ENCODE measurements at regions not wholly inside any gene's neighbourhood (a gene's known extent, or its start where the extent isn't known, plus 50 kb on each side); places are given as distances from the start of the nearest gene placed in this dataset.

DNA sequence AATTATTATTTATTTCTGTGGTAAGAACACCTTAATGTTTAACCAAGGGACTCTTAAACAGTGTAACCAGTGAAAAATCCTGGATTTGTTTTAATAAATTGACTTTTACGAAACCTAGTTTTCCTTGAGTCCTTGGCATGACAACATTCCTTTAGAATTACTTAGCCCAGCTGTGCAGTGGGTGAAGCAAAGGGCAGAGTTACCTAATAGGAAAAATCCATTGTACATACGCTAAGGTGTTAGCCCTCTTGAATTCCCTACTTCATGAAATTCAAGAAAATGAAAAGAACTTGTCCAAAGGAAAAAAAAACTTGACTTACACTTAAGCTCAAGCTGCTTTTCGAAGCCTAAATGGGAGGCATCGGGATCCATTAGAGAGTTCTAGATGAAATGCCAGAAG lies 852.0 kb upstream of the ADAMTS5 start:
- no peaks in the 10 kb centered on the region for H3K79me2 ChIP-seq (ENCODE audit: control insufficient read depth, insufficient read depth, low read length, unreplicated experiment)

DNA sequence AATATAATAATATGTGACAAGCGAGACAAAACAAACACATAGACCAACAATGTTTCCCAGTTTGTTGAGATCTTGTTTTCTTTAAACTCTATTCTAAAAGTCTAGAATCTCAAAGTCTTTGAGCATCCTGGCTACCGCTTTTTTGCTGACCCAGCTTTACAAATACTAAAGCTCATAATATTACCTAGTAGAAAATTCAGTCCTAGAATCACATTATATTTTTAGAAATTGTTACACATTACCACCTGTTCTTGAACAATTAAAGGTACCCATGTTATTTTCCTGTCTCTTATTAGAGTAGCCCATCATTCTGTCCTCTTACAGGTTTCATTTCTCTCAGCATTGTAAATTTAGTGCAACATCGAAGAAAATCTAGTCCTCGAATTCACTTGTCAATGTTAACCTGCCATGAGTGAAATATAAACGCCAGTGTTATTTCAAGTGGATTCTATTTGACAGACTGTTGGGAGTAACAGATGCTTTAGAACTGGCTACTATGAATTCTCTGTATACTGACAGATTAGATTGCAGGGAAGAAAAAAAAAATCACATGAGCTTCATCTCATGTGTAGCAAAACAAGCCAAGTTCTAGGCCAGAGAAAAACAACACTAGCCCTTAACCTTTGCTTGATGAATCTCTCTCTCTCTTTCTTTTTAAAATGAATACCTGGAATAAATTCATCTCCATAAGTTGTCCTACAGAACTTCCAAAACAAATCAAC lies 851.2 kb upstream of the ADAMTS5 start:
- H3K4me1 ChIP-seq (ENCODE audit: control insufficient read depth, insufficient read depth, low read length, unreplicated experiment), result no peaks in the 10 kb centered on the region
- no peak overlapping the region for H2AFZ ChIP-seq (ENCODE audit: low read length, unreplicated experiment)
- no peak overlapping the region for H3K27ac ChIP-seq (ENCODE audit: low read depth, low read length)
- H3K4me3 ChIP-seq (ENCODE audit: low read depth, low read length), result no peak overlapping the region
- no peaks in the 10 kb centered on the region for H3K79me2 ChIP-seq (ENCODE audit: control insufficient read depth, insufficient read depth, low read length, unreplicated experiment)
- no peaks in the 10 kb centered on the region for H3K27me3 ChIP-seq (ENCODE audit: insufficient read depth, low read length)
- H3K36me3 ChIP-seq (ENCODE audit: insufficient read depth, low read length), result no peaks in the 10 kb centered on the region

More for the DNA sequence above, 852.0 kb upstream of the ADAMTS5 start:
- Histone ChIP-seq H3K27me3 (ENCODE audit: insufficient read depth, low read length) (no peaks in the 10 kb centered on the region), H2AFZ (ENCODE audit: low read length, unreplicated experiment) (no peak overlapping the region), H3K36me3 (ENCODE audit: insufficient read depth, low read length) (no peaks in the 10 kb centered on the region), H3K4me1 (ENCODE audit: control insufficient read depth, insufficient read depth, low read length, unreplicated experiment) (no peaks in the 10 kb centered on the region), H3K27ac (ENCODE audit: low read depth, low read length) (no peak overlapping the region), H3K4me3 (ENCODE audit: low read depth, low read length) (no peak overlapping the region)

DNA sequence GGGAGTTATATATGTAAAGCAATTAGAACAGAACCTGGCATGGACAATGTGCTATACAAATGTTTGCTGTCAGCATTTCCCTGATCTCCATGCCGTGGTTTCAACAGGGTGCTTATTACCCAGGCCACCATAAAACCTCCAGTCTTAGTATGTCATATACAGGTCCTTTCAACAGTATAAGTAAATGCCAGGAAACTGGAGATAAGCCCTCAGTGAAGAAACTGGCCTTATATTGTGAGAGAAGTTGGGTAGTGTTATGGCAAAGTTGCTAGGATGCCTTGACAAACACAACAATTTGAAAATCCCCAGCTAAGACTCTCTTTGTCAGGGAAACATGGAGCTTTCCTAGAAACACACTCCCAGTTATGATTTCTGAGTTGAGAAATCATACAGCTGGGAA lies 850.2 kb upstream of the ADAMTS5 start:
- H3K4me1 ChIP-seq (ENCODE audit: control insufficient read depth, insufficient read depth, low read length, unreplicated experiment), result no peaks in the 10 kb centered on the region
- no peak overlapping the region for H2AFZ ChIP-seq (ENCODE audit: low read length, unreplicated experiment)
- H3K27me3 ChIP-seq (ENCODE audit: insufficient read depth, low read length), result no peaks in the 10 kb centered on the region
- no peaks in the 10 kb centered on the region for H3K36me3 ChIP-seq (ENCODE audit: insufficient read depth, low read length)
- no peak overlapping the region for H3K4me3 ChIP-seq (ENCODE audit: low read depth, low read length)
- H3K79me2 ChIP-seq (ENCODE audit: control insufficient read depth, insufficient read depth, low read length, unreplicated experiment), result no peaks in the 10 kb centered on the region
- H3K27ac ChIP-seq (ENCODE audit: low read depth, low read length), result no peak overlapping the region

DNA sequence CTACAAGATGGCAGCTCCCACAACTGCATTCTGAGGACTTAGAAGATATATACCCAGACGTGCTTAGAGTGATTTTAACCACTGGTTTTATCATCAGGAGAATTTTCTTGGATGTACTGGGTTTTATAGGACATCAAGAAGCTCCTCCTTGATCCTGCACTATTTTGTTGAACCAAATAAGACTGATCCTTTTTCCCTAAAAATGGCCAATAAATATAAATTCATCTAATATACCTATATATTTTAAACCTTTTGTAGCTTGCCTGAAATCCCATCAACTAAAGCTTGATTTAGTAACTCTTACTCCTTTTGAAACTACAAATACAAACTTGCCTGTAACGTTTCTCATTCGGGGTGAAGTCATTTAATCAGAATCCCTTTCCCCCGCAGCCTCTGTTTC lies 849.4 kb upstream of the ADAMTS5 start:
- Histone ChIP-seq H3K4me3 (ENCODE audit: low read depth, low read length) (no peak overlapping the region), H3K79me2 (ENCODE audit: control insufficient read depth, insufficient read depth, low read length, unreplicated experiment) (no peaks in the 10 kb centered on the region), H3K27ac (ENCODE audit: low read depth, low read length) (no peak overlapping the region), H2AFZ (ENCODE audit: low read length, unreplicated experiment) (no peak overlapping the region), H3K36me3 (ENCODE audit: insufficient read depth, low read length) (no peaks in the 10 kb centered on the region), H3K4me1 (ENCODE audit: control insufficient read depth, insufficient read depth, low read length, unreplicated experiment) (no peaks in the 10 kb centered on the region), H3K27me3 (ENCODE audit: insufficient read depth, low read length) (no peaks in the 10 kb centered on the region)

DNA sequence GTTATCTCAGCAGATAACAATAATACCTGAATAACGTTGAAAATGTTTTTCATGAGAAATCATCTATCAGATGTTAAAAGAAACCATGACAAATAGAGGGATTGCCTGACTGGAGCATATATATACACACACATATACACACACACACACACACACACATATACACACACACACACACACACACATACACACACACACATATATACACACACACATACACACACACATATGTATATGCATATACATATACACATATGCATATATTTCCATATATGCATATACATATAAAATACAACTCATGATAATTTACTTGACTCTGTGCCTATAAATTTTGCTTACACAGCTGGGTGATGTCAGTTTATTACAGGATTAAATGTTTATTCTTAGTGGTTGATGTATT lies 847.3 kb upstream of the ADAMTS5 start:
- Histone ChIP-seq H3K27ac (ENCODE audit: low read depth, low read length) (no peak overlapping the region), H3K4me1 (ENCODE audit: control insufficient read depth, insufficient read depth, low read length, unreplicated experiment) (no peaks in the 10 kb centered on the region), H3K79me2 (ENCODE audit: control insufficient read depth, insufficient read depth, low read length, unreplicated experiment) (no peaks in the 10 kb centered on the region), H2AFZ (ENCODE audit: low read length, unreplicated experiment) (no peak overlapping the region), H3K4me3 (ENCODE audit: low read depth, low read length) (no peak overlapping the region), H3K36me3 (ENCODE audit: insufficient read depth, low read length) (no peaks in the 10 kb centered on the region), H3K27me3 (ENCODE audit: insufficient read depth, low read length) (no peaks in the 10 kb centered on the region)

DNA sequence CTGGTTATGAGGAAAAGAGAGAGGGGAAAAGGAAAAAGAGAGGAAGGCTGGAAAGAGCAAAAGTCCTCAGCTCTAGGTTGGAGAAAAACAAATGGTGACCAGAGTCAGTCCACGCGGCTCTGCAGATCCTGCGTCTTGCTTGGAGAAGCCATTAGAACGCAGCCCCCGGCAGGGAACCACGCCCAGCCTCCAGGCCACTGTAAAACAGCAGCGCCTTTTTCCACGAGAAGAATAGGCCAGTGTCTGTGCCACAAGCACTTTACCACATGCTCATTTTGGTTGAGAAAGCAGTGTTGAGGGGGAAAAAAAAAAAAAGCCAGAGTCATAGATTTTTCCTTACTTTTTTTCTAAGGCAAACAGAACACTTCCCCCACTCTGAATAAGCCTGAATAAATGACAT lies 846.9 kb upstream of the ADAMTS5 start:
- H3K4me3 ChIP-seq (ENCODE audit: low read depth, low read length), result no peak overlapping the region
- H3K79me2 ChIP-seq (ENCODE audit: control insufficient read depth, insufficient read depth, low read length, unreplicated experiment), result no peaks in the 10 kb centered on the region
- H3K27me3 ChIP-seq (ENCODE audit: insufficient read depth, low read length), result no peaks in the 10 kb centered on the region
- no peaks in the 10 kb centered on the region for H3K4me1 ChIP-seq (ENCODE audit: control insufficient read depth, insufficient read depth, low read length, unreplicated experiment)
- no peaks in the 10 kb centered on the region for H3K36me3 ChIP-seq (ENCODE audit: insufficient read depth, low read length)
- H2AFZ ChIP-seq (ENCODE audit: low read length, unreplicated experiment), result peak overlapping the region; percentile 62
- no peak overlapping the region for H3K27ac ChIP-seq (ENCODE audit: low read depth, low read length)

DNA sequence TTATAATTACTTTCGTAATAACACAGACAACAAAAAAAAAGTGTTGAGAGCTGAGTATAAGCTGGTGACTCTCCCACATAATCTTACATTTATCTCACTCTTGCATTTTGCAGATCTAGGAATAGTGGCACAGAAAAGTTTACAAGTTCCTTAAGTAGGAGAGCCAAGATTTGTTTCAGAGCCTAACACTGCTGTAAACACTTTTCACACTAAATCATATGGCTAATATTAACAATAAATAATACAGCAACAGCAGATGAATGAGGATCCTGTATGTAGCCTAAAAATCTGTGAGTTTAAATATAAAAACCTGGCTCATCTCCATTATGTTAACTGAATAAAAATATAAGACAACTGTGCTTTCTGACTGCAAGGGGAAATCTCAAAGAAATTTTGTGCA lies 846.5 kb upstream of the ADAMTS5 start:
- Histone ChIP-seq H3K27ac (ENCODE audit: low read depth, low read length) (no peak overlapping the region), H3K4me3 (ENCODE audit: low read depth, low read length) (no peak overlapping the region), H3K27me3 (ENCODE audit: insufficient read depth, low read length) (no peaks in the 10 kb centered on the region), H3K4me1 (ENCODE audit: control insufficient read depth, insufficient read depth, low read length, unreplicated experiment) (no peaks in the 10 kb centered on the region), H2AFZ (ENCODE audit: low read length, unreplicated experiment) (peak overlapping the region; percentile 62), H3K36me3 (ENCODE audit: insufficient read depth, low read length) (no peaks in the 10 kb centered on the region), H3K79me2 (ENCODE audit: control insufficient read depth, insufficient read depth, low read length, unreplicated experiment) (no peaks in the 10 kb centered on the region)

DNA sequence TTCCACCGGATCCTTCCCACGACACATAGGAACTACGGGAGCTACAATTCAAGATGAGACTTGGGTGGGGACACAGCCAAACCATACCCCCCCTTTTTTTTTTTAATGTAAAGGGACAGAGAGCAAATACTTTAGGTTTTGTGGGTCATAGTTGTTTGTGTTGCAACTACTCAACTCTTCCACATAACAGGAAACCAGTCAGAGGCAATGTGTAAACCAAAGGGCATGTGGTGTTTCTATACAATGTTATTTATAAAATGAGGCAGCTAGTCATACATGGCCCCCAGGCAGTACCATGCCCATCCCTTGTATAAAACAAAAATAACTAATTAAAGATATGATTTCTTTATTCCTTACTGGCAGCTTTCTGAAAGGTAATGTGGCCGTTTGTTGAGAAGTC lies 845.4 kb upstream of the ADAMTS5 start:
- H3K27ac ChIP-seq (ENCODE audit: low read depth, low read length), result no peak overlapping the region
- H3K27me3 ChIP-seq (ENCODE audit: insufficient read depth, low read length), result no peaks in the 10 kb centered on the region
- H3K36me3 ChIP-seq (ENCODE audit: insufficient read depth, low read length), result no peaks in the 10 kb centered on the region
- no peaks in the 10 kb centered on the region for H3K4me1 ChIP-seq (ENCODE audit: control insufficient read depth, insufficient read depth, low read length, unreplicated experiment)
- H3K79me2 ChIP-seq (ENCODE audit: control insufficient read depth, insufficient read depth, low read length, unreplicated experiment), result no peaks in the 10 kb centered on the region
- H2AFZ ChIP-seq (ENCODE audit: low read length, unreplicated experiment), result no peak overlapping the region
- H3K4me3 ChIP-seq (ENCODE audit: low read depth, low read length), result no peak overlapping the region

DNA sequence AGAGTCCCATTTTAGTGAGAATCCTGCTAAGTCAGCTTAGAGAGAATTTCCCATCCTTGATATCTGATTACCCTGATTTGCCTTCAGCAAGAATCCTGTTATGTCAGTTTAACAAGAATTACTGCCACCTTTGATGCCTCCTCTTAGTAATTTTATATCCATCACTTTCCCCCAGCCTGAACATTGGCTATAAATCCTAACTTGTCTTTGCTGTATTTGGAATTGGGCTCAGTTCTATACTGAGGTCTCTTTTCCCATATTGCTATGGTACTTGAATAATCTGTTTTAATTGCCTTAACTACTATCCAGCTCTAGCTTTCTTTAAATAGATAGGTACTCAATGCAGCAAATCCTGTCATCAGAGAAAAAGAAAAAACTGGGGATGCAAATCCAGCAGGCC lies 842.0 kb upstream of the ADAMTS5 start:
- Histone ChIP-seq H3K27ac (ENCODE audit: low read depth, low read length) (no peak overlapping the region), H3K27me3 (ENCODE audit: insufficient read depth, low read length) (no peaks in the 10 kb centered on the region), H3K36me3 (ENCODE audit: insufficient read depth, low read length) (no peaks in the 10 kb centered on the region), H3K4me1 (ENCODE audit: control insufficient read depth, insufficient read depth, low read length, unreplicated experiment) (no peaks in the 10 kb centered on the region), H3K79me2 (ENCODE audit: control insufficient read depth, insufficient read depth, low read length, unreplicated experiment) (no peaks in the 10 kb centered on the region), H3K4me3 (ENCODE audit: low read depth, low read length) (no peak overlapping the region), H2AFZ (ENCODE audit: low read length, unreplicated experiment) (no peak overlapping the region)

DNA sequence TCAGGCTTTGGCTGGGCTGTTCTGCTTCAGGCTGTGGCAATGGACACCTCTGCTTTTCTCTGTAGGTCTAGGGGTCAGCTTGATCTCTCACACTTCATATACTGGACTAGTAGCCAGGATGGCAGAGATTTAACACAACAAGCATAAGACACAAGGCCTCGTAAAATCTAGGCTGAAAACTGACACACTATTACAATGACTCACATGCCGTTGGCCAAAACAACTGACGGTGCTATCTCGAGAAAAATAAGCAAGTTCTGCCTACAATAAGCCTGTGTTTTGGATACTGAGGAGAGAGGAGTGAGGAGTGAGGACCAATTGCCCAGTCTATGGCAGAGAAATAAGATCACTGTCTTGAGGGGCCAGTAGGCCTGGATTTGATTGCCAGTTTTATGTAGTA lies 840.7 kb upstream of the ADAMTS5 start:
- H3K36me3 ChIP-seq (ENCODE audit: insufficient read depth, low read length), result no peaks in the 10 kb centered on the region
- H3K4me1 ChIP-seq (ENCODE audit: control insufficient read depth, insufficient read depth, low read length, unreplicated experiment), result peaks cover 5% of the 10 kb centered on the region
- no peaks in the 10 kb centered on the region for H3K79me2 ChIP-seq (ENCODE audit: control insufficient read depth, insufficient read depth, low read length, unreplicated experiment)
- no peak overlapping the region for H3K27ac ChIP-seq (ENCODE audit: low read depth, low read length)
- H3K27me3 ChIP-seq (ENCODE audit: insufficient read depth, low read length), result no peaks in the 10 kb centered on the region
- H3K4me3 ChIP-seq (ENCODE audit: low read depth, low read length), result no peak overlapping the region
- H2AFZ ChIP-seq (ENCODE audit: low read length, unreplicated experiment), result no peak overlapping the region

DNA sequence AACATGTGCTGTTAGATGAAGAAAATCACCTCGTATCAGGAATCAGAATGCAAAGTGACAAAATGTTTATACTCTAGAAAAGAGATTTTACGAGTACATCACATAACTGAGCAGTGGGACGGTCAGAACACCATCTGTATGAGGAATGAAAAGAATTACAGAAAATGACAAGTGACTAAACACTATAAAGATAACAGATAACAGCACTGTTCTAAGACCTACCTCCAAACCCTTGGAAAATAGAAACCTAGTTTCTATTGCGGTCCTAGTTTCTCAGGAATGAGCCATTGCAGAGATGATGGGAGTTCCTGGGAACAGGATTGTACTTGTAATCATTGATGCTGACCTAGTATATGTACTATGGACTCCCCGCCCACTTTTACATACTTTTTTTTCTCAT lies 839.4 kb upstream of the ADAMTS5 start:
- Histone ChIP-seq H3K4me1 (ENCODE audit: control insufficient read depth, insufficient read depth, low read length, unreplicated experiment) (peaks cover 5% of the 10 kb centered on the region), H2AFZ (ENCODE audit: low read length, unreplicated experiment) (no peak overlapping the region), H3K79me2 (ENCODE audit: control insufficient read depth, insufficient read depth, low read length, unreplicated experiment) (no peaks in the 10 kb centered on the region), H3K36me3 (ENCODE audit: insufficient read depth, low read length) (no peaks in the 10 kb centered on the region), H3K4me3 (ENCODE audit: low read depth, low read length) (no peak overlapping the region), H3K27me3 (ENCODE audit: insufficient read depth, low read length) (no peaks in the 10 kb centered on the region), H3K27ac (ENCODE audit: low read depth, low read length) (no peak overlapping the region)
